OCI-LY7 (cell line): ENCODE measurements at regions not wholly inside any gene's neighbourhood (a gene's known extent, or its start where the extent isn't known, plus 50 kb on each side); places are given as distances from the start of the nearest gene placed in this dataset.

ENCODE experiments used
- BruUV-seq: library from RNA; stranded (reverse); fragments of 400-500 nt; replicated peaks from 2 replicates; lab custom pipeline; 2021; lab: Mats Ljungman, UMichigan
- CTCF ChIA-PET: fragments of 300-600 bp; sonication (Branson Sonifier 250); formaldehyde crosslinking; loops from one replicate; lab custom pipeline; 2022; ENCODE audit warnings: antibody characterized with exemption; ENCODE audit not compliant: unreplicated experiment; lab: Charles Lee
- POLR2A ChIA-PET: fragments of 300-600 bp; sonication (Branson Sonifier 250); formaldehyde crosslinking; loops from one replicate; lab custom pipeline; 2022; ENCODE audit warnings: antibody characterized with exemption; lab: Charles Lee
- DNase-seq: peaks from one replicate; pipeline ENCODE4 v3.0.0-alpha.2; 2015; ENCODE audit warnings: low spot score
- H2AFZ ChIP-seq: fragments of 200-600 bp; sonication (generic), shearing (Covaris generic); 2 replicates; pipeline ENCODE4 v1.6.1; 2014; ENCODE audit warnings: mild to moderate bottlenecking, antibody characterized with exemption, low read length, moderate library complexity
- H3K27ac ChIP-seq: fragments of 200-600 bp; sonication (generic); 2 replicates; pipeline ENCODE4 v1.5.1; 2014; ENCODE audit warnings: mixed run types, low read depth, mild to moderate bottlenecking, moderate library complexity, low read length, inconsistent platforms; ENCODE audit not compliant: poor library complexity, severe bottlenecking
- H3K36me3 ChIP-seq: fragments of 200-600 bp; sonication (generic); 2 replicates; pipeline ENCODE4 v1.6.1; 2014; ENCODE audit warnings: mild to moderate bottlenecking, antibody characterized with exemption, low read length, moderate library complexity, mixed read lengths; ENCODE audit not compliant: insufficient read depth
- H3K4me1 ChIP-seq: fragments of 200-600 bp; sonication (generic); 2 replicates; pipeline ENCODE4 v1.5.1; 2014; ENCODE audit warnings: mild to moderate bottlenecking, low read length; ENCODE audit not compliant: insufficient read depth, poor library complexity, severe bottlenecking
- H3K4me2 ChIP-seq: fragments of 200-600 bp; sonication (generic); 2 replicates; pipeline ENCODE4 v1.6.1; 2014; ENCODE audit warnings: mild to moderate bottlenecking, low read length
- H3K4me3 ChIP-seq: fragments of 200-600 bp; sonication (generic); 2 replicates; pipeline ENCODE4 v1.5.1; 2014; ENCODE audit warnings: mild to moderate bottlenecking, low read depth, low read length; ENCODE audit not compliant: poor library complexity, severe bottlenecking
- H3K79me2 ChIP-seq: fragments of 200-600 bp; sonication (generic); 2 replicates; pipeline ENCODE4 v1.6.1; 2016; ENCODE audit warnings: low read depth, mild to moderate bottlenecking, low read length, moderate library complexity, mixed read lengths; ENCODE audit not compliant: insufficient read depth
- H3K9me2 ChIP-seq: fragments of 200-600 bp; sonication (generic); 2 replicates; pipeline ENCODE4 v1.6.1; 2016; ENCODE audit warnings: mild to moderate bottlenecking, low read length, mixed read lengths; ENCODE audit not compliant: insufficient read depth
- H3K9me3 ChIP-seq: fragments of 200-600 bp; sonication (generic); 2 replicates; pipeline ENCODE4 v1.6.1; 2014; ENCODE audit warnings: mild to moderate bottlenecking, mixed run types, low read length, mixed read lengths
- H4K20me1 ChIP-seq: fragments of 200-600 bp; sonication (generic); 2 replicates; pipeline ENCODE4 v1.6.1; 2014; ENCODE audit warnings: mild to moderate bottlenecking, antibody characterized with exemption, low read length, moderate library complexity, mixed read lengths; ENCODE audit not compliant: insufficient read depth
- CTCF ChIP-seq: fragments of 200-600 bp; sonication (generic); conservative IDR thresholded peaks from 2 replicates; pipeline ENCODE4 v1.5.1; 2014; ENCODE audit warnings: mild to moderate bottlenecking, antibody characterized with exemption, low read length, moderate library complexity, mixed read lengths
- EZH2phosphoT487 ChIP-seq: fragments of 200-600 bp; sonication (generic); IDR thresholded peaks from 2 replicates; pipeline ENCODE4 v1.6.1; 2018; ENCODE audit warnings: low read depth, borderline replicate concordance, mild to moderate bottlenecking, mixed run types, antibody characterized with exemption, low read length, moderate library complexity, mixed read lengths
- intact Hi-C: fragments of 100-400 bp; cut with micrococcal nuclease; formaldehyde crosslinking; loops from one replicate; pipeline ENCODE4 v1.10.0; 2022; ENCODE audit not compliant: unreplicated experiment

- ChIA-PET CTCF (no interaction called here), POLR2A (no interaction called here)
- Histone ChIP-seq H4K20me1 (no peaks in the 10 kb centered on the region), H3K79me2 (no peaks in the 10 kb centered on the region), H3K4me3 (no peak overlapping the region), H3K36me3 (no peaks in the 10 kb centered on the region), H3K9me3 (no peaks in the 10 kb centered on the region), H3K4me1 (no peaks in the 10 kb centered on the region), H2AFZ (no peak overlapping the region), H3K27ac (no peak overlapping the region), H3K4me2 (no peak overlapping the region), H3K9me2 (no peaks in the 10 kb centered on the region)
- no TSS peak for BruUV-seq
- no peak for DNase-seq
- intact Hi-C loops = no loop called here
- TF ChIP-seq EZH2phosphoT487 = no peak
- TF ChIP-seq CTCF = no peak
Measured at GRCh38 chr12:58356794-58357193, 415.4 kb downstream of the ATP23 start.

GRCh38 chr12:58357511-58357910, 416.1 kb downstream of the ATP23 start:
- Histone ChIP-seq H3K4me3 (no peak overlapping the region), H3K4me1 (no peaks in the 10 kb centered on the region), H3K9me2 (no peaks in the 10 kb centered on the region), H3K4me2 (no peak overlapping the region), H3K27ac (no peak overlapping the region), H3K79me2 (no peaks in the 10 kb centered on the region), H2AFZ (no peak overlapping the region), H4K20me1 (no peaks in the 10 kb centered on the region), H3K9me3 (no peaks in the 10 kb centered on the region), H3K36me3 (no peaks in the 10 kb centered on the region)
- BruUV-seq = no TSS peak
- no peak for DNase-seq
- intact Hi-C loops = no loop called here
- ChIA-PET CTCF (no interaction called here), POLR2A (no interaction called here)
- no peak for TF ChIP-seq CTCF
- no peak for TF ChIP-seq EZH2phosphoT487

GRCh38 chr12:58358369-58358768, 417.0 kb downstream of the ATP23 start:
- TF ChIP-seq CTCF (no peak), EZH2phosphoT487 (no peak)
- Histone ChIP-seq H3K9me2 (no peaks in the 10 kb centered on the region), H3K79me2 (no peaks in the 10 kb centered on the region), H3K4me1 (no peaks in the 10 kb centered on the region), H2AFZ (no peak overlapping the region), H3K27ac (no peak overlapping the region), H3K9me3 (no peaks in the 10 kb centered on the region), H3K4me3 (no peak overlapping the region), H3K36me3 (no peaks in the 10 kb centered on the region), H3K4me2 (no peak overlapping the region), H4K20me1 (no peaks in the 10 kb centered on the region)
- intact Hi-C loops = no loop called here
- DNase-seq = no peak
- ChIA-PET CTCF (no interaction called here), POLR2A (interaction anchor here (1.2 kb wide), 1 partner anchor 1491 kb away, joined by 3 read pairs; no protein-coding TSS in a partner anchor)
- no TSS peak for BruUV-seq
